Ishikawa (cell line): ENCODE measurements at regions not wholly inside any gene's neighbourhood (a gene's known extent, or its start where the extent isn't known, plus 50 kb on each side); places are given as distances from the start of the nearest gene placed in this dataset.

Experiments
- CEBPB ChIP-seq: IDR thresholded peaks from 2 replicates; pipeline ENCODE4 v1.6.1; 2012
- EGR1 ChIP-seq: IDR thresholded peaks from 2 replicates; pipeline ENCODE4 v1.6.1; 2012
- EP300 ChIP-seq: IDR thresholded peaks from 2 replicates; pipeline ENCODE4 v1.6.1; 2012; ENCODE audit warnings: borderline replicate concordance
- FOXM1 ChIP-seq: IDR thresholded peaks from 2 replicates; pipeline ENCODE4 v1.6.1; 2012; ENCODE audit warnings: low read depth, borderline replicate concordance
- MAX ChIP-seq: IDR thresholded peaks from 2 replicates; pipeline ENCODE4 v1.6.1; 2012
- NFIC ChIP-seq: IDR thresholded peaks from 2 replicates; pipeline ENCODE4 v1.6.1; 2012
- RAD21 ChIP-seq: IDR thresholded peaks from 2 replicates; pipeline ENCODE4 v1.6.1; 2012; ENCODE audit warnings: low read depth
- TAF1 ChIP-seq: IDR thresholded peaks from 2 replicates; pipeline ENCODE4 v1.6.1; 2012; ENCODE audit warnings: low read depth, mild to moderate bottlenecking
- TEAD4 ChIP-seq: IDR thresholded peaks from 2 replicates; pipeline ENCODE4 v1.6.1; 2012
- USF1 ChIP-seq: IDR thresholded peaks from 2 replicates; pipeline ENCODE4 v1.6.1; 2012
- YY1 ChIP-seq: IDR thresholded peaks from 2 replicates; pipeline ENCODE4 v1.6.1; 2012; ENCODE audit warnings: low read depth
- TF ChIP-seq, protein P1 (sequence below): IDR thresholded peaks from 2 replicates; pipeline ENCODE4 v1.6.1; 2012; ENCODE audit warnings: low read depth, mild to moderate bottlenecking

GRCh38 chr12:113670742-113671141 is 199.1 kb upstream of the LHX5 start:
- TF ChIP-seq EP300: no peak
- TF ChIP-seq TAF1: no peak
- no peak for TF ChIP-seq EGR1
- no peak for TF ChIP-seq MAX
- no peak for TF ChIP-seq TEAD4
- no peak for TF ChIP-seq YY1
- no peak for TF ChIP-seq CEBPB
- no peak for TF ChIP-seq NFIC
- TF ChIP-seq USF1: no peak
- TF ChIP-seq, protein P1, sequence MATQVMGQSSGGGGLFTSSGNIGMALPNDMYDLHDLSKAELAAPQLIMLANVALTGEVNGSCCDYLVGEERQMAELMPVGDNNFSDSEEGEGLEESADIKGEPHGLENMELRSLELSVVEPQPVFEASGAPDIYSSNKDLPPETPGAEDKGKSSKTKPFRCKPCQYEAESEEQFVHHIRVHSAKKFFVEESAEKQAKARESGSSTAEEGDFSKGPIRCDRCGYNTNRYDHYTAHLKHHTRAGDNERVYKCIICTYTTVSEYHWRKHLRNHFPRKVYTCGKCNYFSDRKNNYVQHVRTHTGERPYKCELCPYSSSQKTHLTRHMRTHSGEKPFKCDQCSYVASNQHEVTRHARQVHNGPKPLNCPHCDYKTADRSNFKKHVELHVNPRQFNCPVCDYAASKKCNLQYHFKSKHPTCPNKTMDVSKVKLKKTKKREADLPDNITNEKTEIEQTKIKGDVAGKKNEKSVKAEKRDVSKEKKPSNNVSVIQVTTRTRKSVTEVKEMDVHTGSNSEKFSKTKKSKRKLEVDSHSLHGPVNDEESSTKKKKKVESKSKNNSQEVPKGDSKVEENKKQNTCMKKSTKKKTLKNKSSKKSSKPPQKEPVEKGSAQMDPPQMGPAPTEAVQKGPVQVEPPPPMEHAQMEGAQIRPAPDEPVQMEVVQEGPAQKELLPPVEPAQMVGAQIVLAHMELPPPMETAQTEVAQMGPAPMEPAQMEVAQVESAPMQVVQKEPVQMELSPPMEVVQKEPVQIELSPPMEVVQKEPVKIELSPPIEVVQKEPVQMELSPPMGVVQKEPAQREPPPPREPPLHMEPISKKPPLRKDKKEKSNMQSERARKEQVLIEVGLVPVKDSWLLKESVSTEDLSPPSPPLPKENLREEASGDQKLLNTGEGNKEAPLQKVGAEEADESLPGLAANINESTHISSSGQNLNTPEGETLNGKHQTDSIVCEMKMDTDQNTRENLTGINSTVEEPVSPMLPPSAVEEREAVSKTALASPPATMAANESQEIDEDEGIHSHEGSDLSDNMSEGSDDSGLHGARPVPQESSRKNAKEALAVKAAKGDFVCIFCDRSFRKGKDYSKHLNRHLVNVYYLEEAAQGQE: no peak
- no peak for TF ChIP-seq RAD21
- TF ChIP-seq FOXM1: no peak
